HL-60 (cell line): ENCODE measurements at regions not wholly inside any gene's neighbourhood (a gene's known extent, or its start where the extent isn't known, plus 50 kb on each side); places are given as distances from the start of the nearest gene placed in this dataset.

Experiments used
- DNase-seq, 2 experiments: peaks; one replicate each; pipeline ENCODE4 v3.0.0-alpha.2; 2010 to 2020; ENCODE audit warnings: low read depth in 1 of 2, low spot score in 1 of 2
- H3K27ac ChIP-seq: fragments of 250-450 bp; sonication (Bioruptor Pico); replicated peaks from 2 replicates; pipeline ENCODE4 v1.5.1; 2020; ENCODE audit warnings: mild to moderate bottlenecking, moderate library complexity
- H3K27me3 ChIP-seq: fragments of 250-450 bp; sonication (Bioruptor Pico); 2 replicates; pipeline ENCODE4 v1.5.1; 2021; ENCODE audit warnings: mild to moderate bottlenecking, moderate library complexity; ENCODE audit not compliant: insufficient read depth, poor library complexity, severe bottlenecking
- H3K4me3 ChIP-seq: replicated peaks from 2 replicates; pipeline ENCODE4 v1.5.1; 2011; ENCODE audit warnings: mild to moderate bottlenecking, control low read depth, low read length; ENCODE audit not compliant: insufficient read depth
- CTCF ChIP-seq: IDR thresholded peaks from one replicate; pipeline ENCODE4 v1.5.1; 2011; ENCODE audit warnings: low read length, control low read depth, inconsistent platforms; ENCODE audit not compliant: insufficient read depth
- GABPA ChIP-seq: IDR thresholded peaks from 2 replicates; pipeline ENCODE4 v1.6.1; 2012; ENCODE audit warnings: low read depth
- POLR2AphosphoS5 ChIP-seq: IDR thresholded peaks from 2 replicates; pipeline ENCODE4 v1.6.1; 2012; ENCODE audit warnings: low read depth
- REST ChIP-seq: IDR thresholded peaks from 2 replicates; pipeline ENCODE4 v1.6.1; 2012; ENCODE audit warnings: low read depth; ENCODE audit not compliant: insufficient replicate concordance
- SPI1 ChIP-seq: IDR thresholded peaks from 2 replicates; pipeline ENCODE4 v1.6.1; 2012; ENCODE audit warnings: low read depth, mild to moderate bottlenecking, borderline replicate concordance

- Histone ChIP-seq H3K27me3 (no peaks in the 10 kb centered on the region), H3K4me3 (no peak overlapping the region), H3K27ac (no peak overlapping the region)
- DNase-seq, result no peak
- no peak for TF ChIP-seq SPI1
- no peak for TF ChIP-seq POLR2AphosphoS5
- no peak for TF ChIP-seq REST
- TF ChIP-seq GABPA, result no peak
- TF ChIP-seq CTCF, result no peak
Observed at GRCh38 chr10:61338146-61338545, 115.0 kb downstream of the TMEM26 start.

GRCh38 chr10:61337741-61338140 lies 115.4 kb downstream of the TMEM26 start:
- TF ChIP-seq GABPA (no peak), POLR2AphosphoS5 (no peak), REST (no peak), SPI1 (no peak), CTCF (no peak)
- Histone ChIP-seq H3K27ac (no peak overlapping the region), H3K4me3 (no peak overlapping the region), H3K27me3 (no peaks in the 10 kb centered on the region)
- DNase-seq, result no peak

- no peak overlapping the region for H3K27ac ChIP-seq
- no peaks in the 10 kb centered on the region for H3K27me3 ChIP-seq
- no peak for TF ChIP-seq CTCF
- TF ChIP-seq GABPA, result no peak
- TF ChIP-seq SPI1, result no peak
- TF ChIP-seq REST, result no peak
- TF ChIP-seq POLR2AphosphoS5, result no peak
- no peak for DNase-seq
- no peak overlapping the region for H3K4me3 ChIP-seq
Observed at GRCh38 chr10:61336831-61337230, 116.3 kb downstream of the TMEM26 start.
